Panc1 (cell line): ENCODE measurements at regions not wholly inside any gene's neighbourhood (a gene's known extent, or its start where the extent isn't known, plus 50 kb on each side); places are given as distances from the start of the nearest gene placed in this dataset.

Experiments
- ATAC-seq: fragments of 200-7000 bp; cut with Tn5 transposase; 2 replicates; pipeline ENCODE4 v1.9.1; 2020; ENCODE audit warnings: mild to moderate bottlenecking, moderate library complexity
- BruUV-seq: library from RNA; stranded (reverse); fragments of 400-500 nt; replicated peaks from 2 replicates; lab custom pipeline; 2021; lab: Mats Ljungman, UMichigan
- CTCF ChIA-PET: fragments of 300-600 bp; sonication (Branson Sonifier 250); formaldehyde crosslinking; loops from one replicate; lab custom pipeline; 2022; ENCODE audit warnings: antibody characterized with exemption; lab: Charles Lee
- POLR2A ChIA-PET: fragments of 300-600 bp; sonication (Branson Sonifier 250); formaldehyde crosslinking; loops from one replicate; lab custom pipeline; 2022; ENCODE audit warnings: antibody characterized with exemption; lab: Charles Lee
- DNase-seq: peaks from one replicate; pipeline ENCODE4 v3.0.0-alpha.2; 2010; ENCODE audit warnings: low read depth, low spot score
- H3K27ac ChIP-seq: 2 replicates; pipeline ENCODE4 v1.5.1; 2011; ENCODE audit warnings: mild to moderate bottlenecking, low read length, inconsistent platforms
- H3K27me3 ChIP-seq: fragments of 200-500 bp; sonication (Bioruptor generic); 2 replicates; pipeline ENCODE4 v1.6.0; 2014; ENCODE audit warnings: low read length, inconsistent platforms; ENCODE audit not compliant: control insufficient read depth, insufficient read depth
- H3K36me3 ChIP-seq: fragments of 200-500 bp; sonication (Bioruptor generic); 2 replicates; pipeline ENCODE4 v1.5.1; 2014; ENCODE audit warnings: inconsistent platforms, mild to moderate bottlenecking, low read length, moderate library complexity; ENCODE audit not compliant: control insufficient read depth, insufficient read depth
- H3K4me1 ChIP-seq: 2 replicates; pipeline ENCODE4 v1.5.1; 2011; ENCODE audit warnings: inconsistent platforms, mild to moderate bottlenecking, low read length, moderate library complexity; ENCODE audit not compliant: control insufficient read depth, insufficient read depth
- H3K4me3 ChIP-seq, 2 experiments: 2 replicates each; pipeline ENCODE4 v1.5.1; 2011 to 2012; ENCODE audit warnings: low read depth in 2 of 2, low read length in 2 of 2, mild to moderate bottlenecking in 2 of 2, inconsistent platforms in 1 of 2, moderate library complexity in 1 of 2
- H3K9me3 ChIP-seq: fragments of 200-500 bp; sonication (Bioruptor generic); 2 replicates; pipeline ENCODE4 v1.5.1; 2014; ENCODE audit warnings: low read depth, mild to moderate bottlenecking, inconsistent platforms, low read length, moderate library complexity; ENCODE audit not compliant: control insufficient read depth, insufficient read depth
- CTCF ChIP-seq: fragments of 450-650 bp; IDR thresholded peaks from 2 replicates; pipeline ENCODE4 v1.5.1; 2017; ENCODE audit warnings: mild to moderate bottlenecking
- POLR2AphosphoS5 ChIP-seq: IDR thresholded peaks from 2 replicates; pipeline ENCODE4 v1.6.1; 2012; ENCODE audit warnings: mild to moderate bottlenecking, low read depth, low read length, moderate library complexity
- REST ChIP-seq, 2 experiments: IDR thresholded peaks; 2 replicates each; pipeline ENCODE4 v1.6.1; 2011 to 2012; ENCODE audit warnings: low read depth in 2 of 2, control low read depth in 1 of 2, low read length in 1 of 2, mild to moderate bottlenecking in 1 of 2, moderate library complexity in 1 of 2; ENCODE audit not compliant: insufficient read depth in 1 of 2
- SIN3A ChIP-seq: IDR thresholded peaks from 2 replicates; pipeline ENCODE4 v1.6.1; 2012; ENCODE audit warnings: low read depth, mild to moderate bottlenecking, low read length, moderate library complexity, borderline replicate concordance; ENCODE audit not compliant: insufficient read depth
- TCF7L2 ChIP-seq: IDR thresholded peaks from 2 replicates; pipeline ENCODE4 v1.6.1; 2011; ENCODE audit warnings: mild to moderate bottlenecking, low read depth, low read length, inconsistent platforms
- in situ Hi-C: cut with HindIII; loops from 2 replicates; pipeline ENCODE4 v1.10.0; 2016; ENCODE audit warnings: low sequenced_read_pairs, low pct_unique_long_range_greater_than_20kb
- intact Hi-C: fragments of 100-400 bp; cut with micrococcal nuclease; formaldehyde crosslinking; loops from one replicate; pipeline ENCODE4 v1.10.0; 2022; ENCODE audit not compliant: unreplicated experiment

GRCh38 chr5:62707131-62707530 is 128.5 kb downstream of the LRRC70 start:
- intact Hi-C loops (no loop called here), in situ Hi-C loops (no loop called here)
- BruUV-seq = no TSS peak
- H3K4me3 ChIP-seq = no peak overlapping the region
- H3K36me3 ChIP-seq = no peaks in the 10 kb centered on the region
- no peak overlapping the region for H3K27ac ChIP-seq
- no peak for ATAC-seq
- no peak for DNase-seq
- no peaks in the 10 kb centered on the region for H3K27me3 ChIP-seq
- no peaks in the 10 kb centered on the region for H3K4me1 ChIP-seq
- CTCF ChIA-PET = no interaction called here
- TF ChIP-seq REST (IDR thresholded peaks at IDR 0.05; ENCODE audit: insufficient read depth in 1 of 2, low read depth in 2 of 2, low read length in 1 of 2) (no peak), POLR2AphosphoS5 (no peak), SIN3A (no peak), TCF7L2 (no peak), CTCF (no peak)
- H3K9me3 ChIP-seq = 0 out of 2 replicates have a peak, but pooled peaks cover 4% of the 10 kb centered on the region
- POLR2A ChIA-PET = no interaction called here

- Histone ChIP-seq H3K4me3 (no peak overlapping the region), H3K27ac (no peak overlapping the region), H3K27me3 (no peaks in the 10 kb centered on the region), H3K9me3 (0 out of 2 replicates have a peak, but pooled peaks cover 4% of the 10 kb centered on the region), H3K36me3 (no peaks in the 10 kb centered on the region), H3K4me1 (no peaks in the 10 kb centered on the region)
- DNase-seq (no peak), ATAC-seq (no peak)
- TF ChIP-seq SIN3A (no peak), CTCF (no peak), POLR2AphosphoS5 (no peak), TCF7L2 (no peak), REST (IDR thresholded peaks at IDR 0.05; ENCODE audit: insufficient read depth in 1 of 2, low read depth in 2 of 2, low read length in 1 of 2) (no peak)
- ChIA-PET CTCF (no interaction called here), POLR2A (no interaction called here)
- intact Hi-C loops (no loop called here), in situ Hi-C loops (no loop called here)
- BruUV-seq = no TSS peak
Observed at GRCh38 chr5:62705022-62705421, 126.4 kb downstream of the LRRC70 start.
